ENCODE measurements at regions not wholly inside any gene's neighbourhood (a gene's known extent, or its start where the extent isn't known, plus 50 kb on each side); places are given as distances from the start of the nearest gene placed in this dataset.

DNA sequence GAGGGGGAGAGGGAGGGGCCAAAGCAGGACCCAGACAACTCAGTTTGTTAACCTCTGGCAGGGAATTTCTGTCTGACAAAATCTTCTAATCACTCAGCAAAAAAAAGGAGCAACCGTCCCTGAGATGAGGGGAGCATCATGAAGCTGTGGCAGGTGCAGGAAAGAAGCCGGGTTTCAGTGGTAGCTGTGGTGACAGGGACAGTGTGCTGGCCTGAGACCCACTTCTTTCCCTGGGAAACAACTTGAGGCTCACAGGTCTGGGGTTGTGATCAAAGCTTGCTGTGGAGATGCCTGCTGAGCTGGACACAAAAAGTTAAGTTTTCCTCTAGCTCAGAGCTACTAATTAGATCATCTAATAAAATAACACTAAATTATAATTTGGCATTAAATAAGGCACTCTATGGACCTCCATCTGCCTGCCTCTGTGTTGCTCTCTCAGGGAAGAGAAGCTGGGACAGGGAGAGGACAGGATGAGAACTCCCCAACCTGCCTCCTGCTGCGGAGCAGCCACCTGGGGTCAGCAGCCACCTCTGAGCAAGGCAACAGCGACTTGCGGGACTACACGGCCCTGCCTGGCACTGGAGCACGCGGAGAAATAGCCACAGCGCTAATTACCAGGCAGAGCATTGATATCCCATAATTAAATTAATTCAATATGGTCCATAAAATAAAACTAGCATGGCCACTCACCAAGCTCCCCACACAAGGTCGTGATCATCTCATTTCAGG, 104.6 kb upstream of the TEX51 start:
- DNase-seq (ENCODE audit: low read depth) = no peak

DNA sequence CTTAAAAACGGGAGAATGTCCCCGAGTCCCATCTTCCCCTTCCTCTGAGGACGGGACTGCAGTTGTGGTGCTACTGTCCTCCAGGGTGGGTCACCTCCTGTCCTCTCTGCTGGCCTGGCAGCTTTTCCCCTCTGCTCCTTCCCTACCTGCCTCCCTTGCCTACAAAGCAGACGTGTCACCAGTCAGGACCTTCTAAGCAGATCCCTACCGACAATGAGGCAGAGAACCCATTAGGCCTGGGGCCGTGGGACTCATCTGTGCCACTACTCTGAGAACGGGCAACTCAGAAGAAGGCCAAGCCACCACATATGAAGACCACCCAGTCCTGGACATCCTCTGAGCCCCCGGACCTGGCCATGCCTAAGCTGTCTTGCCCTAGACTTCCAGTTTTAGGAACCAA, 103.0 kb upstream of the TEX51 start:
- DNase-seq (ENCODE audit: low read depth) = no peak

DNA sequence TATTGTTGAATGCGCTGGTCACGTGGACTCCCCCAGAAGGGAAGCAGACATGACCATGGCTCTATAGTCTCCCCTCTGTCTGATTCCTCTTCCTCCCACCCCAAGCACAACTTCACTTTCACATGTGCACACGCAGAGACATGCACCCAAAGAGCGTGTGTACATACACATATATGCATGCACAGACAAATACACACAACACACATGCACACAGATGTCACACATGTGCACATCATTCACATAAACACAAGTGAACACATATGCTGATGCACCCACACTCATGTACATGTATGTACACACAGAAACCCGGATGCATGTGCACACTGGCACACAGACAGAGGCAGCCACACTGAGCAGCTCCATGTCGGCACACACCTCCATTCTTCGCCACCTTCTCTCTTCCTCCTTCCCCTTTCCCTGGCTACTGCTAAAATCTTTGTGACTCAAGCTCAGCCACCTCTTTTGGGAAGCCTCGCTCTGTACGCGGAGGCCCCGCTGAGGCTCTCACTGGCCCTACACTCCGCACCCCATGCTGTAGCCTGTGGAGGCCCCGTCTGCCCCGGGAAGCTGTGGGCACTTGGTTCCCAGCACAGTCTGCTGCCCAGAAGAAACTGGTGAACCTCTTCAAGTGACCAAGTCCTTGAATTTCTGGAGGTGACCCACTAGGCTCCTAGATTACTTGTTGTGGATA, 101.6 kb upstream of the TEX51 start:
- DNase-seq (ENCODE audit: low read depth) = no peak

DNA sequence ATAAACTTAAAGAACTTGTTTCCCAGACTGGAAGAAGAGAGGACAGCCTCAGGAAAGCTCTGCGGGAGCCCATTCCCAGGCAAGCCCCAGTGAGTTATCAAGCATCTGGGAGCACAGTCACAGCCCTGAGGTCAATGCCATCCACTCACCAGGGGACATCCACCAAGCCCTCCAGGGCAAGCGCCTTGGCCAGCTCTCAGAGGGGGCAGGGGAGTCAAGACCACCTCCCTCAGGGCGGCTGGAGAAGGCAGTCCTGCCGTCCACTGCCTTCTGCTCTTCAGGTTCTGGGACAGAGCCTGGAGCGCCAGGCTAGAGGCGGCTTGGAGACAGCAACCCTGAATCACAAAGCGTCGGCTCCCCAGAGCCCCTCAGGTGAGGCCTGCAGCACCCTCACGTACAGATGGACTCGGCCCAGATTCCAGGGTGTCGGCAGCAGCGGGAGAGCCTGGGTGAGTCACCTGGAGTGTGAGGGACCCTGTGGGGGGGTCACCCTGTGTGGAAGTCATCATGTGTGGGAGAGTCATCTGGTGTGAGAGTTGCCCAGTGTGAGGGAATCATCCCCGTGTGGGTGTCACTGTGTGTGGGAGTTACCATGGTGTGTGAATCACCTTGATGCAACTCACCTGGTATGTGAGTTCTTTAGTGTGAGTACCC, 100.9 kb upstream of the TEX51 start:
- no peak for DNase-seq (ENCODE audit: low read depth)

DNA sequence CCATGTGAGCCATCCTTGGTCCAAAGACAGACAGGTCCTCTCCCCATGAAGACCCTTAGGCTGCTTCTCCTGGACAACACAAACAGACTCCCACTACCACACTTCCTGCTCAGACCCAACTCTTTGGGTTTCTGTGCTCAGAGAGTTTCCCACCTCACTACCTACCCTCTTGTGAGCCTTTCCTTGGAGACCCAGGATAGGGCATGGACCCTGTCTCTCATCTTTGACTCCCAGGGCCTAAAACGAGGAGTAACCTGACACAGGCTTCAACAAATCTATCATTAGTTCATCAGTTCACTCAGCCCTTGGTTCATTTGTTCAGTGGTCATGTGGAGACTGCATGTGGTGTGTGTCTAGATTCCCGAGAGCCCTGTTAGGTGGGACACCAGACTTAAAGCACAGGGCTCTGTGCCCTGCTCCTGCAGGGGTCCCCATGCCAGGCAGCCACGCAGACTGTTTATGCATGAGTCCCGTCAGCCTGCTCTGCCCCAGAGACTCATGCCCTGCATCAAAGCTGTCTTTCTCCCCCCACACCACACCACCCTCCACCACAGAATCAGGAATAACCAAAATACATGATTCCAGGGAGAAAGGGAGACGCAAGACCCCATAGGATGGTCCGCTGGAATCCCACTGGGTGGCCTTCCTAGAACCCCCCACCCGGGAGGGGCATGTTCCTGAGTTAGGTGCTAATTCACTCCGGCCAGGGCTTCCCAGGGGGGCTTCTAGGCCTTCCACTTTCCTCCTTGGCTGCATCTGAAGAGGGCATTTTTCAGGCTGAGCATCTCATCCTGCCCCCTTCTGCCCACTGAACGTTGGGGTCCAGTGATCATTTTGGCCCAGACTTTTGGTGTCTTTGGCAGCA, 100.2 kb upstream of the TEX51 start:
- no peak for DNase-seq (ENCODE audit: low read depth)

DNA sequence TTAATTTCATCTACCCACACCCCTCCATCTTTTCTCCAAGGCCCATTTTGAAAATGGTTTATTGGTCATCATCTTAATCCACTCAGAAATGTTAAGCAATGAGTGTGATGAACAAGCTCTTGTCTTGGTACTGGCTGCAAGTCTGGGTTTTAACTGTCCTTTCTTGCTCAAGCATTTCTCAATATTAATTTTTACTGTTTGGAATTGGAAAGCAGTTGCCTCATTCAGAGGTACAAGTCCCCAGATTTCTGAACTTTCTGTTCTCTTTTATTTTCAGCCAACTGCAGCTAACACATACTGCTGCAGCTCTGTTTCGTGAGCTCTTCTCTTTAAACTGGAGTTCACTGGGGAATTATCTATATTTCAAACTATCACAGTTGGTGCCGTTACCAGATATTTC, 99.4 kb upstream of the TEX51 start:
- DNase-seq (ENCODE audit: low read depth) = no peak

DNA sequence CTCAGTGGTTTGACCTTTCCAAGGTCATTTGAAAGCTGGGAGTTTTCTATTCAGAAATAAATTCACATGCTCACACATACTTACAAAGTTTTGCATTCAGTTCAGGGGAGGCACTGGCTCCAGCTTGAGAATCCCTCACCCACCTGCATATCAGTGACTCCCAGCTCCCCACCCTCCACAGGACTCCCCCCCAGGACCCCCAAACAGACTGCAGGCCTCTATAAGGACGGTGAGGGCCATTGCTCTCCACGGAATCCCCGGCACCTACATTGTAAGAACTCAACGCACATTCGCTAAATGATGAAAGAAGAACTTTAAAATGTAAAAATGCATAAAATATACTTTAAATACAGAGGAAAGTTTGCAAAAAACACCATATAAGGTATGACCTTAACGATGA, 97.2 kb upstream of the TEX51 start:
- no peak for DNase-seq (ENCODE audit: low read depth)

DNA sequence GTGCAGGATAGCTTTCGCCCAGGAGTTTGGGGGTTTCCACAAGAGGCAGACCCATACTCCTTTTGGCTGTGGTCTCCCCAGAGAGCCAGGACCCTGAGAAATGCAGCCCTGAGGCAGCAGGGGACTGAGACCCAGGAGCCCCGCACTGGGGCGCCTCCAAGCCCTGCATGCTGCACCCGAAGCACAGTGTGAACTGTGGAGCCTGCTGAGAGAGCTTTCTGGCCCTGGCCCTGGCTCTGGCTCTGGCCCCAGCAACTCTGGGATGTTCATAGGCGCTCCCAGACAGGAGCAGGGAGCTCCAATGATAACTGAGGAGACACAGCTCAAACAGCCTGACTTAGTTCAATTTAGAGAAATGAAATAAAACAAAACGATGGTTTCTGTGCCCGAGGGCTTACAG, 96.4 kb upstream of the TEX51 start:
- DNase-seq (ENCODE audit: low read depth) = no peak

DNA sequence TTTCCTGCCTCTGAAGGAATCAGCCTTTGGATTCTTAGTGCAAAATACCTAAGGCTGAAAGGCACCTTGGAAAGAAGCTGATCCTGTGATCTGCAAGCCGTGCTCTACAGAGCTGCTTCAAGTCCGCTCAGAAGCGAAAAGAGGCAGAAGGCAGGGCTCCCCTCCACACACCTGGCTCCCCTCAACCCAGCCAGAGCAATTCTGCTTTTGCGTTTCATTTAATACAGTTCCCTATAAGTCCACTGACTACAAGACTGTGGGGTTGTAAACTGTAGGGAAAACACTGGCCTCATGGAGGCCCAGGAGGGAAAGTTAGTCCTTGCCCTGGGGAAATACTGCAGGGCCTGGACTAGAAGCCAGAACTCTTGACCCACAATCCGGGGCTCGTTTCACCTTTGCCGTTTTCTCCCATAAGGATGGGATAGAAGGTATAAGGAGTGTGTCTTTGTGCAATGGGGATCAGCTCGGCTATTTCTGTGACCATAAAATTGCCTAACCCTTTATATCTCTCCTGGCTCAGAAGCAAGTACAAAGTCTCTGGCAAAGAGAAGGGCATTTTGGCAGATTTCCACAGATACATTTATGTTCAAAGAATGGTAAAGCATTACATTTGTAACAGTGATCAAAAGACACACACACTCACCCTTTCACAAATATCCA, 95.8 kb upstream of the TEX51 start:
- no peak for DNase-seq (ENCODE audit: low read depth)

DNA sequence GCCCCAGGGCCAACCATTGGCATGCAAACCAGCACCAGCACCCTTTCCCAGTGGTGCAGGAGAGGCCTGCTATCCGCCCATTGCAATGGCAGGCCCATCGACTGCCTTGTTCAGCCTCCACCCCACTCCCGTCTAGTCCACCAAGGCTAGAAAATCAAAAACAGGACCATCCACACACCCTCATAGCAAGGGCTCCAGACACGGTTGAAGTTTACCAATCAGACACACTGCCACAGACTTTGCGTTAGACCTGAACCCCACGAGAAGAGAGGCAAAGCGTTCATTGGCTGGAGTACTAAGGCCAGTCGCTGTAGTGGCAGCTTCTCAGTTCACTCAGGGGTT, 95.3 kb upstream of the TEX51 start:
- DNase-seq (ENCODE audit: low read depth) = no peak

DNA sequence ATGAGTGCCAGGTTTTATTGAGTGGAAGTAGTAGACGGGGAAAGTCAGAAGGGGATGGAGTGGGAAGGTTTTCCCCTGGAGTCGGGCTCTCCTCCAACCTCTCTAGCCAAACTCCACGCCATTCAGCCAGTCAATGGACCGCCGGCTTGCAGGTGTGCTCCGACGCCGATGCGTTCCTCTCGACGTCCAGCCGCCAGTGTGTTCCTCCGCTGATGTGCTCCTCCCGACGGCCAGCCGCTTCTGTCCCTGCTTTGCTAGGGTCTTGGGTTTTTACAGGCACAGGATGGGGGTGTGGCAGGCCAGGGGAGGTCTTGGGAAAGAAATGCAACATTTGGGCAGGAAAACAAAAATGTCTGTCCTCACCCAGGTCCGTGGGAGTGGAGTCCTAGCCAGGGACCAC, 94.3 kb upstream of the TEX51 start:
- DNase-seq (ENCODE audit: low read depth) = no peak

DNA sequence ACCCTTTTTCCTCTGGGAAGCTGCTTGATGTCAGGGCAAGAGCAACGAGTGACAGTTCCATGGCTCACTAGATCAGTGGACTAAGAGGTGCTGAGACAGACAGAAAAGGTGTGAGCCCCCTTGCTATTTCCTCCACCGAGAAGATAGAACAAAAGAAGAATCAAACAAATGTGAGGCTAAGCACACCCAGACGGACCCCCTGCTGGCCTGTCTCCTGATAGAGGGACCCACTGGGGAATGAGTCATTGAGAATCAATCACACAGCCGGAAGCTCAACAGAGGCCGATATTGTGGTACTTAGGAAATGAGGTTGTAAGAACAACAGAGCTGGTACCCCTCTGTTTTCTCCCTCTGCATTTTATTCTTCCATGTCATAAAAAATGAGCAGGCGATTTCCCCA, 89.8 kb upstream of the TEX51 start:
- no peak for DNase-seq (ENCODE audit: low read depth)

DNA sequence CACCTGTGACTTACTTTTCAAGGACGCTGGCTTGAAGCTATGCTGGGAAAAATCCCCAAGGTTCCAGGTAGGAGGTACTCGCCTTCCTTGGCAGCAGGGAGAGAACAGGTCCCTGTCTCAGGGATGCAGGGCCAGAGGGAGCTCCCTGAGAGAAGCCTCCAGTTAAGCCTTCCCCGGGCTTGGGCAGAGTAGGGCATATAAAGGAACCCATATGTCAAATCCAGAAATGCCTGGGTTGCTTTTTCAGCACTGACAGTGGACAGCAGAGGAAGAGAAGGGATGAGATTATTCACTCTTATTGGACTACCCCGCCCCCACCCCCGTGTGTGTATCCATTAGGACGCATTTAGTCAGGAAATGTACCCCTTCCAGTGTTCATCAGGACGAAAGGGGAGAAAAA, 89.3 kb upstream of the TEX51 start:
- no peak for DNase-seq (ENCODE audit: low read depth)

DNA sequence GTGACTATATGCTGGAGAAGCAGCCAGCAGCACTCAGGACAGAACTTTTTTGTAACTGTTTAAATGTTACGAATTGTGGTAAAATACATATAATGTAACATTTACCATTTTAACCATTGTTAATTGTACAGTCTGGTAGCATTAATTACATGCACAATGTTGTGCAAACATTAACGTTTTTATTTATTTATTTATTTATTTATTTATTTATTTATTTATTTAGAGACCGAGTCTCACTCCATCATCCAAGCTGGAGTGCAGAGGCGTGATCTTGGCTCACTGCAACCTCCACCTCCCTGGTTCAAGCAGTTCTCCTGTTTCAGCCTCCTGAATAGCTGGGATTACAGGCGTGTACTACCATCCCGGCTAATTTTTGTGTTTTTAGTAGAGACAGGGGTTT, 88.7 kb upstream of the TEX51 start:
- no peak for DNase-seq (ENCODE audit: low read depth)

DNA sequence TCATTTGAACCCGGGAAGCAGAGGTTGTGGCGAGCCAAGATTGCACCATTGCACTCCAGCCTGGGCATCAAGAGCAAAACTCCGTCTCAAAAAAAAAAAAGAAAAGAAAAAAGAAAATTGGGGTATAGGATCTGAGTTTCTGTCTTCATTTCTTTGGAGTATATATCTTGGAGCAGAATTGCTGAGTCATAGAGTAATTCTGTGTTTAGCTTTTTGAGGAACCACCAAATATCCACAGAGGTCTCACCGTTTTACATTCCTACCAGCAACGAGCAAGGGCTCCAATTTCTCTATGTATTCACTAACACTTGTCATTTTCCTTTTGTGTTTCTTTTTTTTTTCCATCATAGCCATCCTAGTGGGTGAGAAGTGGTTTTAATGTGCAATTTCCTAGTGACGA, 87.6 kb upstream of the TEX51 start:
- no peak for DNase-seq (ENCODE audit: low read depth)

DNA sequence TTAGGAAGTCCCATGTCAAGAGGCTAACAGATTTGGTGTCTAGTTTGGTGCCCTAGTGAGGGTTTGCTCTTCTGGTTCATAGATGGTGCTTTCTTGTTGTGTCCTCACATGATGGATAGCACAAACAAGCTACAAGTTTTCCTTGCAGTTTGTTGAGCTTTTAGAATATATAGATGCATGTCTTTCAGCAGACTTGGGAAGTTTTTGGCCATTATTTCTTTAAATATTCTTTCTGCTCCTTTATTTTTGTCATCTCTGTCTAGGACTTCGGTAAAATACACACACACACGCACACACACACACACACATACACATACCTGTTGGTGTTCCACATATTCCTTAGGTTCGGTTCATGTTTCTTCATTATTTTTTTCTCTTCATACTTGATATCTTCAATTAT, 81.5 kb upstream of the TEX51 start:
- DNase-seq (ENCODE audit: low read depth) = no peak

DNA sequence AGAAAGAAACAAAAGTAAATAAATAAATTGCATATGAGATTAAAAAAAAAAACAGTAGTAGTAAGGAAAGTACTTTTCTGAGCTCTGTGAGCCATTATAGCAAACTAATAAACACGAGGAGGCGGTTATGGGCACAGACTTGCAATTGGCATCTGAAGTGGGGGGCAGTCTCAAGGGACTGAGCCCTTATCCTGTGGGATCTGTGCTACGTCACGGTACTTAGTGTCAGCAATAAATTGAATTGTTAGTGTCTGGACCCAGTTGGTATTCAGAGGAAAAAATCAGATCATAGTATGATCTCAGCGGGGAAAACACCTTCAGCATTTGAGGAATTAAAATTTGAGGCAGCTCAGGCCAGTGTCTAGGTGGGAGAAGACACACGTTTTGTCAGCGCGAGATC, 76.6 kb upstream of the TEX51 start:
- DNase-seq (ENCODE audit: low read depth) = no peak

DNA sequence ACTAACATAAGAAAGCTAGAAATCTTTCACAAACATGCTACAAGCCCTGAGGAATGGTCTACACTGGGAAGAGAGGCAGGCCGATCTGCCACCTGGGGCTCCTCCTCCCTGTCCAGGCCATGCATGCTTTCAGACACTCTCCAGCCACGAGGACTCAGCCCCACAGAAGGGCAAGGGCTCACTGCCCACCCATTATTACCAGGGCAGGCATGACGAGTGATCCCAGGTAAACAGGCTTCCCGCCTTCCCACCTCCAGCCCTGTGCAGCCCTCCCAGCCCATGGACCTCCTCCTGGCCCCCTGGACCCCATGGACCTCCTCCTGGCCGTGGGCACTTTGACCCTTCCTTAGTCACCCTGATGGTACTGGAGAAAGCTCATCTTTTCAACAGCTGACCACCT, 75.8 kb upstream of the TEX51 start:
- no peak for DNase-seq (ENCODE audit: low read depth)

DNA sequence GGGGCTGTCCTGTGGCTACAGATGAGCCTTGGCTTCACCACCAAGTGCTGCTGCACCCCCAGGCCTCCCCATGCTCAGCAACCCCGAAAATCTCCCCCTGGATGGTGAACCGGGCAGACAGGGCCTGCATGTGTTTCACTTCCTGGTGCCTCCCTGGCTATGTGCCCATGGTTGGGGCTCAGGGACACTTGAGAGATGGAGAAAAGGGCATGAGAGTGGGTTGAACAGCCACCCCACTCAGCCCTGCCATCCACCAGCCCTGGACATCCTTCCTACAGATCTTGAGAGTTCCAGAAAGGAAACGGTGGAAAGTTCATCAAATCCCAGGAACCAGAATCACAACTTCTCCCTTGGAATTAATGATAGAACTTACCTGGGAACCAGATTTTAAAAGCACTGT, 74.7 kb upstream of the TEX51 start:
- DNase-seq (ENCODE audit: low read depth) = no peak

DNA sequence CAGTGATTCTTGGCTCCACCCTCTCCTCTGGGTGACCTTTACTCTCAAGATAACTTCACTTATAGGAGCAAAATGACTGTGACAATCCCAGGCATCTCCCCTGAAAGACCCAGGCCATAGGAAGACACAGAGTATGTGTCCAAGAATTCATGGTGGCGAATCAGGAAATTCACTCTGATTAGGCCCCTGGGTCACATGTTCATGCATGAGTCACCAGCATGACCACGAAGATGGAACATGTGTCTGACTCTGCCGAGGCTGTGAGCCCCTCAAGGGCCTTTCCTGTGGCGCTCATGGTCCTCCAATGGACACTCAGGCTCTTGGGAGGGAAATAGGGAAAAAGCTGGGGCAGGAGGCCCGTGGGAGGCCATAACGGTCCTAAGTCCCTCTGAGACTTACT, 74.0 kb upstream of the TEX51 start:
- DNase-seq (ENCODE audit: low read depth) = no peak

DNA sequence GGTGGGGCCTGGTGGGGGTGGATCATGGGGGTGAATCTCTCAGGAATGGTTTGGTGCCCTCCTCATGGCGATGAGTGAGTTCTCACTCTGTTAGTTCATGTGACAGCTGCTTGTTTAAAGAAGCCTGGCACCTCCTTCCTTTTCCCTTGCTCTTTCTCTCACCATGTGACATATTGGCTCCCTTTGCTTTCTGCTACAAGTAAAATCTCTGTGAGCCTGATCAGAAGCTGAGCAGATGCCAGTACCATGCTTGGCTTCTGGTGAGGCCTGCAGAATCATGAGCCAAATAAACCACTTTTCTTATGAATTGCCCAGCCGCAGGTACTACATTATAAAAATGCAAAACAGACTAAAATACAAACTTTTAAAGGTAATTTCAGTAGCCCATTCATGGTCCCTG, 73.4 kb upstream of the TEX51 start:
- DNase-seq (ENCODE audit: low read depth) = no peak

DNA sequence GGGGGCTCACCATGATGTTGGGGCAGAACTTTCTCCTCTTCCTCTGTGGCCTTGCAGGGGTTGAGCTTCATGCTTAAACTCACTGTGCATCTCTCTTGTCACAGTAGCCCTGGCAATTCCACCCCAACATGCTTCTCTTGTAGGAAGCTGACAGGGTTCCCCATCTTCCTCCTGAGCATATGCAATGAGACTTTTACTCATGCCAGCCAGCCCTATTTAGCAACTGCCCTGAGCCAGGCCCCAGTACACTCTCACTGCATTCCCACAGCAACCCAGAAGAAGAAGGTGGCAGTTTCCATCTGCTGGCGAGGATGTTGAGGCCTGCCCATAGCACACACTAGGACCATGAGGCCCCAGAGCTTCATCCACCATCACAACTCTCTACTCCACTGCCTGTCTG, 72.2 kb upstream of the TEX51 start:
- no peak for DNase-seq (ENCODE audit: low read depth)

All from CMK (cell line).